IMR-90 (cell line): ENCODE measurements at regions not wholly inside any gene's neighbourhood (a gene's known extent, or its start where the extent isn't known, plus 50 kb on each side); places are given as distances from the start of the nearest gene placed in this dataset.

Experiments used
- ATAC-seq: fragments of 200-7000 bp; cut with Tn5 transposase; 2 replicates; pipeline ENCODE4 v1.9.1; 2020; ENCODE audit warnings: low read depth, mild to moderate bottlenecking, moderate library complexity
- BruUV-seq: library from RNA; stranded (reverse); fragments of 400-500 nt; replicated peaks from 2 replicates; lab custom pipeline; 2021; lab: Mats Ljungman, UMichigan
- CTCF ChIA-PET: fragments of 300-600 bp; formaldehyde crosslinking; extraction: SDS; loops from one replicate; lab custom pipeline; 2021; ENCODE audit warnings: antibody characterized with exemption; lab: Yijun Ruan, JAX
- POLR2A ChIA-PET: fragments of 300-600 bp; sonication (Branson Sonifier 250); formaldehyde crosslinking; loops from one replicate; lab custom pipeline; 2022; ENCODE audit warnings: antibody characterized with exemption; ENCODE audit not compliant: unreplicated experiment; lab: Charles Lee
- DNase-seq: peaks from one replicate; pipeline ENCODE4 v3.0.0; 2013
- H2AFZ ChIP-seq: replicated peaks from 2 replicates; pipeline ENCODE3; 2013; ENCODE audit warnings: low read length, mild to moderate bottlenecking; ENCODE audit not compliant: poor library complexity
- H2AK5ac ChIP-seq: 2 replicates; pipeline ENCODE4 v1.6.1; 2013; ENCODE audit warnings: low read depth, low read length, inconsistent platforms
- H2AK9ac ChIP-seq: replicated peaks from 2 replicates; pipeline ENCODE3; 2013; ENCODE audit warnings: mild to moderate bottlenecking, low read depth, low read length, moderate library complexity; ENCODE audit not compliant: poor library complexity
- H2BK120ac ChIP-seq: 2 replicates; pipeline ENCODE4 v1.6.1; 2013; ENCODE audit warnings: low read depth, low read length, inconsistent platforms
- H2BK15ac ChIP-seq: 3 replicates; pipeline ENCODE4 v1.6.1; 2013; ENCODE audit warnings: low read depth, low read length, inconsistent platforms
- H2BK20ac ChIP-seq: 2 replicates; pipeline ENCODE4 v1.6.1; 2013; ENCODE audit warnings: low read depth, mild to moderate bottlenecking, inconsistent platforms, low read length, moderate library complexity
- H2BK5ac ChIP-seq: 2 replicates; pipeline ENCODE4 v1.6.1; 2013; ENCODE audit warnings: mild to moderate bottlenecking, low read depth, low read length, inconsistent platforms; ENCODE audit not compliant: poor library complexity, severe bottlenecking
- H3K14ac ChIP-seq: replicated peaks from 2 replicates; pipeline ENCODE4 v1.6.1; 2013; ENCODE audit warnings: low read depth, low read length, inconsistent platforms
- H3K18ac ChIP-seq: 2 replicates; pipeline ENCODE4 v1.6.1; 2013; ENCODE audit warnings: low read depth, low read length, control low read depth
- H3K23ac ChIP-seq: 2 replicates; pipeline ENCODE4 v1.6.1; 2013; ENCODE audit warnings: low read depth, low read length, inconsistent platforms
- H3K27ac ChIP-seq: 2 replicates; pipeline ENCODE4 v1.5.1; 2013; ENCODE audit warnings: mild to moderate bottlenecking, control low read depth, low read length; ENCODE audit not compliant: insufficient read depth
- H3K27me3 ChIP-seq: 2 replicates; pipeline ENCODE4 v1.6.1; 2013; ENCODE audit warnings: low read length; ENCODE audit not compliant: control insufficient read depth, insufficient read depth
- H3K36me3 ChIP-seq: 2 replicates; pipeline ENCODE4 v1.6.1; 2013; ENCODE audit warnings: low read length, mixed read lengths; ENCODE audit not compliant: control insufficient read depth, insufficient read depth
- H3K4ac ChIP-seq: 2 replicates; pipeline ENCODE4 v1.6.1; 2013; ENCODE audit warnings: low read depth, low read length, inconsistent platforms
- H3K4me1 ChIP-seq: 2 replicates; pipeline ENCODE4 v1.6.1; 2013; ENCODE audit warnings: low read length, mixed read lengths; ENCODE audit not compliant: control insufficient read depth, insufficient read depth
- H3K4me2 ChIP-seq: 2 replicates; pipeline ENCODE4 v1.6.1; 2013; ENCODE audit warnings: low read depth, mild to moderate bottlenecking, control low read depth, low read length, moderate library complexity
- H3K4me3 ChIP-seq: 2 replicates; pipeline ENCODE4 v1.5.1; 2013; ENCODE audit warnings: low read depth, mild to moderate bottlenecking, control low read depth, low read length, moderate library complexity; ENCODE audit not compliant: insufficient read depth
- H3K56ac ChIP-seq: 2 replicates; pipeline ENCODE4 v1.6.1; 2013; ENCODE audit warnings: low read length, inconsistent platforms; ENCODE audit not compliant: insufficient read depth; ENCODE audit errors: extremely low read depth
- H3K79me1 ChIP-seq, 2 experiments: 2 replicates each; pipeline ENCODE4 v1.6.1; 2013; ENCODE audit warnings: low read length in 2 of 2, inconsistent platforms in 1 of 2, low read depth in 1 of 2
- H3K9ac ChIP-seq: 2 replicates; pipeline ENCODE4 v1.6.1; 2013; ENCODE audit warnings: low read depth, low read length, control low read depth
- H3K9me1 ChIP-seq: 2 replicates; pipeline ENCODE4 v1.6.1; 2013; ENCODE audit warnings: low read length, inconsistent platforms; ENCODE audit not compliant: insufficient read depth
- H3K9me3 ChIP-seq: 2 replicates; pipeline ENCODE4 v1.6.1; 2013; ENCODE audit warnings: low read length; ENCODE audit not compliant: control insufficient read depth, insufficient read depth
- H4K20me1 ChIP-seq: 2 replicates; pipeline ENCODE4 v1.6.1; 2013; ENCODE audit warnings: low read length, inconsistent platforms; ENCODE audit not compliant: insufficient read depth
- H4K5ac ChIP-seq: 2 replicates; pipeline ENCODE4 v1.6.1; 2013; ENCODE audit warnings: mild to moderate bottlenecking, low read depth, low read length, control low read depth
- H4K8ac ChIP-seq, 2 experiments: 2 replicates each; pipeline ENCODE4 v1.6.1; 2013; ENCODE audit warnings: low read depth in 2 of 2, low read length in 2 of 2, control low read depth in 1 of 2, inconsistent platforms in 1 of 2
- H4K91ac ChIP-seq: 2 replicates; pipeline ENCODE4 v1.6.1; 2013; ENCODE audit warnings: low read depth, low read length, inconsistent platforms; ENCODE audit not compliant: insufficient read depth
- BHLHE40 ChIP-seq: fragments of 150-350 bp; IDR thresholded peaks from 2 replicates; pipeline ENCODE4 v1.6.1; 2016; ENCODE audit warnings: mild to moderate bottlenecking, low read depth, low read length
- CEBPB ChIP-seq: IDR thresholded peaks from 2 replicates; pipeline ENCODE4 v1.6.1; 2012; ENCODE audit warnings: low read depth, low read length, improper control_type of control experiment
- CHD1 ChIP-seq: IDR thresholded peaks from 2 replicates; pipeline ENCODE4 v1.6.1; 2012; ENCODE audit warnings: low read depth, low read length, improper control_type of control experiment
- FOS ChIP-seq: fragments of 150-350 bp; IDR thresholded peaks from 2 replicates; pipeline ENCODE4 v1.6.1; 2016; ENCODE audit warnings: low read depth, low read length
- MAFK ChIP-seq: IDR thresholded peaks from 2 replicates; pipeline ENCODE4 v1.6.1; 2012; ENCODE audit warnings: low read depth, low read length, improper control_type of control experiment
- MAZ ChIP-seq: IDR thresholded peaks from 2 replicates; pipeline ENCODE4 v1.6.1; 2012; ENCODE audit warnings: low read depth, mild to moderate bottlenecking, low read length, improper control_type of control experiment, moderate library complexity, borderline replicate concordance
- MXI1 ChIP-seq: IDR thresholded peaks from 2 replicates; pipeline ENCODE4 v1.6.1; 2012; ENCODE audit warnings: low read depth, mild to moderate bottlenecking, low read length, moderate library complexity, borderline replicate concordance
- NFE2L2 ChIP-seq: fragments of 150-350 bp; IDR thresholded peaks from 2 replicates; pipeline ENCODE4 v1.6.1; 2016; ENCODE audit warnings: low read depth, mild to moderate bottlenecking, low read length
- POLR2A ChIP-seq: IDR thresholded peaks from 2 replicates; pipeline ENCODE4 v1.6.1; 2012; ENCODE audit warnings: mild to moderate bottlenecking, low read depth, low read length
- RAD21 ChIP-seq: IDR thresholded peaks from 2 replicates; pipeline ENCODE4 v1.6.1; 2012; ENCODE audit warnings: low read length, improper control_type of control experiment
- RCOR1 ChIP-seq: IDR thresholded peaks from 2 replicates; pipeline ENCODE4 v1.6.1; 2012; ENCODE audit warnings: mild to moderate bottlenecking, low read length, improper control_type of control experiment; ENCODE audit not compliant: insufficient replicate concordance
- SMC3 ChIP-seq: fragments of 150-350 bp; IDR thresholded peaks from 2 replicates; pipeline ENCODE4 v1.6.1; 2016; ENCODE audit warnings: low read depth, mild to moderate bottlenecking, antibody characterized with exemption, low read length, moderate library complexity
- USF2 ChIP-seq: fragments of 150-350 bp; IDR thresholded peaks from 2 replicates; pipeline ENCODE4 v1.6.1; 2017; ENCODE audit warnings: mild to moderate bottlenecking, antibody characterized with exemption, low read length, low read depth
- WGBS, 2 experiments: methylation state at CpG; one replicate each; pipeline versions ENCODE4 v1.1.5 to v1.1.7; 2013; ENCODE audit warnings: missing lambda C conversion rate in 2 of 2; ENCODE audit not compliant: insufficient read length in 1 of 2; ENCODE audit errors: extremely low coverage in 2 of 2; 5-methylcytosine and 5-hydroxymethylcytosine counted together
- dilution Hi-C: fragments of 300-500 bp; cut with HindIII; formaldehyde crosslinking; loops from one replicate; pipeline ENCODE4 v1.14.3; 2018; ENCODE audit warnings: low sequenced_read_pairs; ENCODE audit not compliant: unreplicated experiment
- in situ Hi-C: fragments of 300-500 bp; cut with MboI; formaldehyde crosslinking; loops from 3 replicates; pipeline ENCODE4 v1.14.3; 2019; ENCODE audit warnings: low sequenced_read_pairs, inconsistent platforms, mixed read lengths
- intact Hi-C: fragments of 100-400 bp; cut with micrococcal nuclease; formaldehyde crosslinking; loops from 2 replicates; pipeline ENCODE4 v1.10.0; 2022

GRCh38 chr2:76415821-76416220 lies 705.1 kb upstream of the GCFC2 start:
- Histone ChIP-seq H2BK20ac (no peak overlapping the region), H2BK5ac (no peak overlapping the region), H4K20me1 (no peaks in the 10 kb centered on the region), H3K56ac (no peak overlapping the region), H3K9me3 (peaks cover 6% of the 10 kb centered on the region; the same call in 1 of the 2 replicates), H3K36me3 (no peaks in the 10 kb centered on the region), H3K27ac (no peak overlapping the region), H2BK15ac (no peak overlapping the region), H3K9me1 (no peaks in the 10 kb centered on the region), H4K91ac (no peak overlapping the region), H2BK120ac (no peak overlapping the region), H4K8ac (no peak overlapping the region), H3K27me3 (no peaks in the 10 kb centered on the region), H3K4ac (no peak overlapping the region), H3K4me3 (no peak overlapping the region), H3K4me2 (no peak overlapping the region), H2AK9ac (no peak overlapping the region), H2AFZ (no peak overlapping the region), H3K14ac (no peak overlapping the region), H3K18ac (no peak overlapping the region), H3K4me1 (no peaks in the 10 kb centered on the region), H3K9ac (no peak overlapping the region), H4K5ac (no peak overlapping the region), H3K79me1 (no peaks in the 10 kb centered on the region), H2AK5ac (no peak overlapping the region), H3K23ac (no peak overlapping the region)
- in situ Hi-C loops = no loop called here
- ChIA-PET CTCF (no interaction called here), POLR2A (no interaction called here)
- BruUV-seq = no TSS peak
- intact Hi-C loops = no loop called here
- WGBS, 2 experiments = no CpG with 5 or more reads among the region's 7 CpGs
- TF ChIP-seq RCOR1 (no peak), NFE2L2 (no peak), USF2 (no peak), CHD1 (no peak), FOS (no peak), MXI1 (no peak), POLR2A (no peak), CEBPB (no peak), MAZ (no peak), RAD21 (no peak), BHLHE40 (no peak), SMC3 (no peak), MAFK (no peak)
- DNase-seq (no peak), ATAC-seq (no peak)
- dilution Hi-C loops = no loop called here
